Gastroesophageal sphincter (tissue), 4 donors: ENCODE measurements at regions not wholly inside any gene's neighbourhood (a gene's known extent, or its start where the extent isn't known, plus 50 kb on each side); places are given as distances from the start of the nearest gene placed in this dataset.

Source experiments
- ATAC-seq: fragments of 150-250 bp; one replicate; pipeline ENCODE4 v1.9.1; 2016; ENCODE audit warnings: mild to moderate bottlenecking, moderate library complexity
- H3K27ac ChIP-seq, 4 donors: fragments of 200-600 bp; sonication (generic) in 3 of 4; 1 replicate in 3 of 4; 2 replicates in 1 of 4; pipeline ENCODE4 v1.5.1; 2016 to 2019
- H3K27me3 ChIP-seq: fragments of 200-600 bp; sonication (generic); one replicate; pipeline ENCODE4 v1.5.1; 2019
- H3K36me3 ChIP-seq, 2 donors: fragments of 200-600 bp; sonication (generic); one replicate each; pipeline ENCODE4 v1.5.1; 2019; ENCODE audit warnings: control low read depth in 1 of 2
- H3K4me1 ChIP-seq, 3 donors: fragments of 200-600 bp; sonication (generic); 1 replicate in 2 of 3; 2 replicates in 1 of 3; pipeline ENCODE4 v1.5.1; 2016 to 2019; ENCODE audit warnings: control low read depth in 2 of 3
- H3K4me3 ChIP-seq, 2 donors: fragments of 200-600 bp; sonication (generic); one replicate each; pipeline ENCODE4 v1.5.1; 2019; ENCODE audit warnings: mild to moderate bottlenecking in 1 of 2, moderate library complexity in 1 of 2
- H3K9me3 ChIP-seq, 3 donors: fragments of 200-600 bp; sonication (generic); one replicate each; pipeline ENCODE4 v1.5.1; 2017 to 2019; ENCODE audit warnings: control low read depth in 2 of 3
- EP300 ChIP-seq: sonication (generic); formaldehyde crosslinking; IDR thresholded peaks from one replicate; pipeline ENCODE4 v1.6.1; 2017; ENCODE audit warnings: antibody characterized with exemption, mild to moderate bottlenecking
- POLR2A ChIP-seq, 2 donors: fragments of 450-650 bp; IDR thresholded peaks; one replicate each; pipeline ENCODE4 v1.6.1; 2017; ENCODE audit warnings: antibody characterized with exemption in 2 of 2, mild to moderate bottlenecking in 2 of 2, moderate library complexity in 1 of 2
- POLR2AphosphoS5 ChIP-seq: sonication (generic); formaldehyde crosslinking; IDR thresholded peaks from one replicate; pipeline ENCODE4 v1.6.1; 2017; ENCODE audit warnings: antibody characterized with exemption
- WGBS, 2 donors: methylation state at CpG; one replicate each; pipeline ENCODE4 v1.1.5; 2018; ENCODE audit warnings: low coverage in 1 of 2; 5-methylcytosine and 5-hydroxymethylcytosine counted together
- TF ChIP-seq, protein P1 (sequence below), 4 experiments: fragments of 200-600 bp in 2 of 4; fragments of 450-650 bp in 2 of 4; sonication (generic) in 1 of 4; IDR thresholded peaks; one replicate each; pipeline ENCODE4 v1.5.1; 2017 to 2019; ENCODE audit warnings: antibody characterized with exemption in 4 of 4, mild to moderate bottlenecking in 2 of 4, moderate library complexity in 2 of 4

DNA sequence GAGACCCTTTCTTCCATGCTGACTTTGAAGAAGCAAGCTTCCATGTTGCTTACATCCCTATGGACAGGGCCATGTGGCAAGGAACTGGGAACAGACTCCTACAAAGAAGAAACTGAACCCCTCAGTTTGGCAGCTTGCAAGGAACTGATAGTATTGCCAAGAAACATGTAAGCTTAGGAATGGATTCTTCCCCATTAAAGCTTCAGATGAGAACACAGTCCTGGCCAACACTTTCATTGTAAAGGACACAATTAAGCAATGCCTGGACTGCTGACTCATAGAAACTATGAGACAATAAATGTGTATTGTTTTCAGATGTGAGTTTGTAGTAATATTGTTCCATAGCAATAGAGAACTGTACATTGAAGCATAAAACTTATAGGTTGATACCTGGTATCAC is 82.4 kb downstream of the AASDHPPT start:
- no peak for ATAC-seq
- H3K36me3 ChIP-seq: no peaks in the 10 kb centered on the region

DNA sequence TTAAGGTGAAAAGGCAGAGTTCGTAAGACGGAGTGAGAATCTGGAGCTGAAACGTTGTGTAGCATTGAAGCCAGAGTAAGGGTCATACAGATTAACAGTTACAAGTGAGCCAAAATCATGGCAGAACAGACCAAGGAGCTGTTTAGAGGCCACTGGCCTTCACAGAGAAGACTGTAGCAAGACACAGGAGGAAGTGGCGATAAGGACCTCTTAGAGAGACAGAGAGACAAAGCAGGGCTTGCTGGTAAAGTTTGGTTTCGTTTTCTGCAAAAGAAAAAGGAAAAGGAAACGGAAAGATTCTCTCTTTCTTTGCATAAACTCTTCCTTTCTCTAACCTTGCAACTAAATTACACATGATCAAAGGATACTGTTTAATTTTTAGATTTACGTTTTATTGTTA is 83.0 kb downstream of the AASDHPPT start:
- ATAC-seq: no peak
- no peaks in the 10 kb centered on the region for H3K9me3 ChIP-seq
- WGBS, 2 donors: 75 to 92% methylated on average over 4 to 6 of the region's 7 CpGs

More for the DNA sequence above, 82.4 kb downstream of the AASDHPPT start:
- no peak overlapping the region for H3K27ac ChIP-seq
- no peaks in the 10 kb centered on the region for H3K27me3 ChIP-seq
- no peak overlapping the region for H3K4me3 ChIP-seq
- TF ChIP-seq EP300: no peak
- TF ChIP-seq POLR2A (IDR thresholded peaks at IDR 0.05): no peak
- no peak for TF ChIP-seq POLR2AphosphoS5
- peaks cover 0 to 7% (median 0%) of the 10 kb centered on the region in 3 donors for H3K4me1 ChIP-seq
- H3K9me3 ChIP-seq: no peaks in the 10 kb centered on the region

DNA sequence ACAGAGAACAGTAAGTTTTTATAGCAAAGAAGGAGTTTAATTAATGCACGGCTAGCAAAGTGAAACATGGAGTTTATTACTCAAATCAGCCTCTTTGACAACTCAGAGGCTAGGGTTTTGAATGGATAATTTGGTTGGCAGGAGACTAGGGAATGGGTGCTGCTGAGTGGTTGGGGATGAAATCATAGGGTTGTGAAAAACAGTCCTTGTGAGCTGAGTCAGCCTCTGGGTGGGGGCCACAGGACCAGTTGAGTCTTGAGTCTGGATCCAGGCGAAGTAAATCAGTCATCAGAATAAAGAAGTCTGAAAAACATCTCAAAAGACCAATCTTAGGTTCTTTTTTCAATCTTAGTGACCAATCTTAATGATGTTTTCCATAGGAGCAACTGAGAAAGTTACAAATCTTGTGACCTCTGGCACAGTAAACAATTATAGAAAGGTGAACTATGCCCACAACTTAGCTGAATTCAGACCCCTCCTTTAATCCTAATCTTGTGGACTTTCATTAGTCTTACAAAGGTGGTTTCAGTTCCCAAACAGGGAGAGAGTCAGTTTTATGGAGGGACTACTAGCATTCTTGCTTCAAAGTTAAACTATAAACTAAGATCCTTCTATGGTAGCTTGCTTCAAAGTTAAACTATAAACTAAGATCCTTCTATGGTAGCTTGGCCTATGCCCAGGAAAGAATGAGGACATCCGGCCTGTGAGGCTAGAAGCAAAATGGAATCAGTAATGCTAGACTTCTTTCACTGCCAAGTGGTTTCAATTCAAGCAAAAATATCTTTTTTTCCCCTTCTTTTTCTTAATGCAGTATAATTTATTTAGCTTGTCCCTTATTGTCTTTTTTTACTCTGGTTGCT is 84.5 kb downstream of the AASDHPPT start:
- TF ChIP-seq POLR2AphosphoS5: no peak
- TF ChIP-seq POLR2A (IDR thresholded peaks at IDR 0.05): no peak
- TF ChIP-seq EP300: no peak
- TF ChIP-seq, protein P1, sequence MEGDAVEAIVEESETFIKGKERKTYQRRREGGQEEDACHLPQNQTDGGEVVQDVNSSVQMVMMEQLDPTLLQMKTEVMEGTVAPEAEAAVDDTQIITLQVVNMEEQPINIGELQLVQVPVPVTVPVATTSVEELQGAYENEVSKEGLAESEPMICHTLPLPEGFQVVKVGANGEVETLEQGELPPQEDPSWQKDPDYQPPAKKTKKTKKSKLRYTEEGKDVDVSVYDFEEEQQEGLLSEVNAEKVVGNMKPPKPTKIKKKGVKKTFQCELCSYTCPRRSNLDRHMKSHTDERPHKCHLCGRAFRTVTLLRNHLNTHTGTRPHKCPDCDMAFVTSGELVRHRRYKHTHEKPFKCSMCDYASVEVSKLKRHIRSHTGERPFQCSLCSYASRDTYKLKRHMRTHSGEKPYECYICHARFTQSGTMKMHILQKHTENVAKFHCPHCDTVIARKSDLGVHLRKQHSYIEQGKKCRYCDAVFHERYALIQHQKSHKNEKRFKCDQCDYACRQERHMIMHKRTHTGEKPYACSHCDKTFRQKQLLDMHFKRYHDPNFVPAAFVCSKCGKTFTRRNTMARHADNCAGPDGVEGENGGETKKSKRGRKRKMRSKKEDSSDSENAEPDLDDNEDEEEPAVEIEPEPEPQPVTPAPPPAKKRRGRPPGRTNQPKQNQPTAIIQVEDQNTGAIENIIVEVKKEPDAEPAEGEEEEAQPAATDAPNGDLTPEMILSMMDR (IDR thresholded peaks at IDR 0.05): no peak
- Histone ChIP-seq H3K4me1 (no peaks in the 10 kb centered on the region), H3K27me3 (no peaks in the 10 kb centered on the region), H3K36me3 (no peaks in the 10 kb centered on the region), H3K4me3 (no peak overlapping the region), H3K9me3 (peaks cover 0 to 10% (median 0%) of the 10 kb centered on the region in 3 donors), H3K27ac (no peak overlapping the region)
- 60 to 74% methylated on average over 3 of the region's 3 CpGs for WGBS, 2 donors
- ATAC-seq: no peak

More for the DNA sequence above, 83.0 kb downstream of the AASDHPPT start:
- no peaks in the 10 kb centered on the region for H3K27me3 ChIP-seq
- TF ChIP-seq POLR2A (IDR thresholded peaks at IDR 0.05) (no peak), POLR2AphosphoS5 (no peak), EP300 (no peak)
- TF ChIP-seq, protein P1 (IDR thresholded peaks at IDR 0.05): no peak
- no peak overlapping the region for H3K27ac ChIP-seq
- peaks cover 0 to 7% (median 0%) of the 10 kb centered on the region in 3 donors for H3K4me1 ChIP-seq
- no peak overlapping the region for H3K4me3 ChIP-seq
- no peaks in the 10 kb centered on the region for H3K36me3 ChIP-seq

DNA sequence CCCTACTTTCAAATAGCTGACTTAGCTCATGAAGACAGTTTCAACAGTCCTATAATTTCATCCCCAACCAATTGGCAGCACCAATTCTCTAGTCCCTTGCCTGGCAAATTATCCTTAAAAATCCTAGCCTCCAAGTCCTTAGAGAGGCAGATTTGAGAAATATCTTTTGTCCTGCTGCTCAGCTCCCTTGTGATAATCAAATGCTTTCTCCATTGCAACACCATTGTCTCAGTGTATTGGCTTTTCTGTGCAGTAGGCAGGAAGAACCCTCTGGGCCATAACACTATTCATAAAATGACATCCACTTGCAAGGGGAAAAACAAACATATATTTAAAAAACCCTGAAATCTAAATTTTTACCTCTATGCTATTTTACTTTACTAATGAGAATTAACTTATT is 89.6 kb downstream of the AASDHPPT start:
- Histone ChIP-seq H3K36me3 (no peaks in the 10 kb centered on the region), H3K9me3 (peaks cover 0 to 12% (median 0%) of the 10 kb centered on the region in 3 donors), H3K27ac (no peak overlapping the region), H3K4me1 (no peaks in the 10 kb centered on the region), H3K27me3 (no peaks in the 10 kb centered on the region), H3K4me3 (no peak overlapping the region)
- TF ChIP-seq, protein P1 (IDR thresholded peaks at IDR 0.05): no peak
- TF ChIP-seq EP300 (no peak), POLR2A (IDR thresholded peaks at IDR 0.05) (no peak)
- no peak for ATAC-seq

DNA sequence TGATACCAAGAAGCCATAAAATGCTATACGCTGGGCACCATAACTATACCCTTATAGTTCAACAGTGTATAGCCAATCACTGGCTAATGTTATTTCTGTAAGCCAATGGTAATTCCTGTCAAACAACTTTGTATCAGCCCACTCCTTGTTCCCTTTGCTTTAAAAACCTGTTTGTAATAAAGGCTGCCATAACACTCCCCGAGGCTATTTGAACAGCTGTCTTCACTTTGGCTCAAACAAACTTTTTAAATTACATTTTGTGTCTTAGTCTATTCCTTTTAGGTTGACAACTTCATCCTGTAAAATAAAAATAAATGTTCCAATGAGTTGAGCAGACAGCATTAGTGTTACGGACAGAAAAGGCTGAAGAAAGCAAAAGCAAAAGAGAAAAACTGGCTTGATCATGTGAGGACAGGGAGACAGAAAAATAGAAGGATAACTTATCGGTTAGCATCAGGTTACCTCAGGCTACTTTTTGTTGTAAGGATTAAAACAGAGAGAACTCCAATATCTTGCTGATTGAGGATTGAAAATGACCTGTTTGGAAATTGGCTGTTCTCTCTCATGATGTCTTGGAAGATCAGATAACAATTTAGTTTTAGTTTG is 95.0 kb downstream of the AASDHPPT start:
- Histone ChIP-seq H3K36me3 (no peaks in the 10 kb centered on the region), H3K27me3 (no peaks in the 10 kb centered on the region), H3K4me3 (no peak overlapping the region), H3K9me3 (no peaks in the 10 kb centered on the region), H3K27ac (no peak overlapping the region), H3K4me1 (no peaks in the 10 kb centered on the region)
- TF ChIP-seq POLR2AphosphoS5: no peak
- TF ChIP-seq, protein P1 (IDR thresholded peaks at IDR 0.05): no peak
- TF ChIP-seq POLR2A (IDR thresholded peaks at IDR 0.05): no peak
- TF ChIP-seq EP300: no peak
- WGBS, 2 donors: 39 to 58% methylated on average over 4 of the region's 4 CpGs
- no peak for ATAC-seq
